ENCODE measurements at regions not wholly inside any gene's neighbourhood (a gene's known extent, or its start where the extent isn't known, plus 50 kb on each side); places are given as distances from the start of the nearest gene placed in this dataset.

DNA sequence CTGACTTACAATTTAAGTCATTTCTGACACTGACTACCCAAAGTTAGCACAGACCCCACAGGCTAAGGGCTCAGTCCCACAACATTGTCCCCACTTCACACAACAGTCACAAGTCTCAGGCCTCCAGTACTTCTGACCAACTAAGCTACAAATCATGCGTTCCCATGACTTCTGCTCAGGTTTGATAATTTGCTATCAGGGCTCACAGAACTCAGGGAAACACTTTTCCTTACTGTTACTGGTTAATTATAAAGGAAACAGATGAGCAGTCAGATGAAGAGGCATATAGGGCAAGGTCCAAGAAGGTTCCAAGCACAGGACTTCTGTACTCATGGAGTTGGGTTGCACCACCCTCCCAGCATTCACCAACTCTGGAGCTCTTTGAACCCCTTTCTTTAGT lies 151.2 kb upstream of the TNR start:
- no peak for FAIRE-seq
- no peak for DNase-seq (ENCODE audit: insufficient read length, low spot score)
- TF ChIP-seq POLR2A (IDR thresholded peaks at IDR 0.05; ENCODE audit: low read depth, low read length) (no peak), POU2F2 (IDR thresholded peaks at IDR 0.05; ENCODE audit: low read depth, low read length) (no peak), TAF1 (IDR thresholded peaks at IDR 0.05; ENCODE audit: low read depth, low read length) (no peak), SPI1 (IDR thresholded peaks at IDR 0.05; ENCODE audit: low read depth, low read length) (no peak), POLR2AphosphoS5 (IDR thresholded peaks at IDR 0.05; ENCODE audit: low read depth, low read length) (no peak), PAX5 (IDR thresholded peaks at IDR 0.05; ENCODE audit: insufficient read depth, low read length, severe bottlenecking) (no peak)

DNA sequence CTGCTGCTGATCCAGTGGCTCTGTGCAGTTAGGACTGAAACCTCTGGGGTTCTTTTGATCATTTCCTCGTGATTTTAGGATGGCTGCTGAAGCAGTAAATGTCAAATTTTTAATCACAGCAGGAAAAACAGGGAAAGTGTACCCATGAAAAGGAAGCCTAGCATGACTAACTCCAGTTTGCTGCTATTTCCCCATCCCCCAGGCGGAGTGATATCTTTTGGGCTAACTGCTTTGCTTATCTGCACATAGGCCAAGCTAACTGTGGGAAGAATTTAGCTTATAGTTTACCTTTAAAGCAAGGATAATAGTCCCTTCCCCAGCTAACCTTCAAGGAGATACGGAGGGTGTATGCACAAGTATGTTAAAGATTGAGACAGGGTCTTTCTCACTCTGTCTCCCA lies 149.8 kb upstream of the TNR start:
- FAIRE-seq (no peak), DNase-seq (ENCODE audit: insufficient read length, low spot score) (no peak)
- no peak for TF ChIP-seq POLR2A (IDR thresholded peaks at IDR 0.05; ENCODE audit: low read depth, low read length)
- no peak for TF ChIP-seq PAX5 (IDR thresholded peaks at IDR 0.05; ENCODE audit: insufficient read depth, low read length, severe bottlenecking)
- no peak for TF ChIP-seq POU2F2 (IDR thresholded peaks at IDR 0.05; ENCODE audit: low read depth, low read length)
- TF ChIP-seq TAF1 (IDR thresholded peaks at IDR 0.05; ENCODE audit: low read depth, low read length): no peak

DNA sequence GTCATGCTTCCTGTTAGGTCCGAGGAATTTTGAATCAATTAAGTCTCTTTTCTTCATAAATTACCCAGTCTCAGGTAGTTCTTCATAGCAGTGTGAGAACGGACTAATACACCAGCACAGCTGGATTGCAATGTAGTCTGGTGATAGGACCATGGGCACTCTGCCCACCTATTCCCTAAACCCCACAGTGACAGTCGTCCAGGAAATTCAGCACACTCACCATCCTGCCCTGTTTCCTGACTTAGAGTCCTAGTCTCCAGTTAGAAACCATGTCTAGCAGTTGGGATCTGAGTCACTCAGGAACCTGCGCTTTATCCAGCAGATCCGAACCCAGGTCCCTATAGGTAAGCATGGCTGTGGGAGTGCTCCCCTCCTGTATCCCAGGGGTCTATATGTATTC lies 149.3 kb upstream of the TNR start:
- no peak for TF ChIP-seq POLR2AphosphoS5 (IDR thresholded peaks at IDR 0.05; ENCODE audit: low read depth, low read length)
- TF ChIP-seq PAX5 (IDR thresholded peaks at IDR 0.05; ENCODE audit: insufficient read depth, low read length, severe bottlenecking): no peak
- TF ChIP-seq POLR2A (IDR thresholded peaks at IDR 0.05; ENCODE audit: low read depth, low read length): no peak
- FAIRE-seq (no peak), DNase-seq (ENCODE audit: insufficient read length, low spot score) (no peak)

DNA sequence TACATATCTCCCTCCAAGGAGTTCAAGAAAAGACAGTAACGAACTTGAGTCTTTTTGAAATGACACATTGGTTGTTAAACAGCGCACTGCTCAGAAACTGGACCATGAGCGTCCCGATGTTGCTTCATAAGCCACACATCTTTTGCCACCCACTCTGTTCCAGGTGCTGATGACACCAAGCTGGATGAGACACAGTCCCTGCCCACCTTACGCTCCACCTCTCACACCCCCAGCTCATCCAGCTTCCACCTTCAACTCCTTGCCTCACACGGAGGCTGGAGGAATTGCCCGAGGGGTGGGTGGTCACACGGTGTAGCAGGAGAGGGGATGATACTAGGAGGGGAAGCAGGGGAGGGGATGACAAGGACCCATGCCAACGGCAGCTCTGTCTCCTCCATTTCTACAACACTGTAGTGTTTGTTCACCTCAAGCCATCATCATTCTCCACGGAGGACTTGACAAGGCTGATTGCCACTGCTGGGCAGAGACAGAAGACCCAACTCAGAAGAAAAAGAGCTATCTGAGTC lies 148.5 kb upstream of the TNR start:
- FAIRE-seq (no peak), DNase-seq (ENCODE audit: insufficient read length, low spot score) (no peak)
- TF ChIP-seq SPI1 (IDR thresholded peaks at IDR 0.05; ENCODE audit: low read depth, low read length) (no peak), POU2F2 (IDR thresholded peaks at IDR 0.05; ENCODE audit: low read depth, low read length) (no peak), TAF1 (IDR thresholded peaks at IDR 0.05; ENCODE audit: low read depth, low read length) (no peak), POLR2AphosphoS5 (IDR thresholded peaks at IDR 0.05; ENCODE audit: low read depth, low read length) (no peak), POLR2A (IDR thresholded peaks at IDR 0.05; ENCODE audit: low read depth, low read length) (no peak), PAX5 (IDR thresholded peaks at IDR 0.05; ENCODE audit: insufficient read depth, low read length, severe bottlenecking) (no peak)

DNA sequence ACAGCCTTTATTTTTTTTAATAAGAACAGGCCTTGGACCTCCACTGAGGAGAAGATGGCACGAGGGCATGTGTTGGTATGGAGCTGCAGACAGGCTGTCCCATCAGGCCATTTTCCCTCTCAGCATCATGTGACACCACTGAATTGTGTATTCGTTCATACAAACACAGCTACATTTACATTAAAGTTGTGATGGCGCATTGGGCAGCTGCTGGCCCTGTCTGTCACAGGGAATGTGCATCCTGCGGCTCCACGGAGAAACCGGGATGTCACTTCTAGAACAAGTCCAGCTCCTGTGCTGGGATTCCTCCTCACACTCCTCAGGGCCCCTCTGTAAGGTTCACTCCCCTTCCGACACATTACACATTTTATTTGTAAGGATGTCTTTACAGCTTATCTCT lies 147.6 kb upstream of the TNR start:
- TF ChIP-seq POLR2A (IDR thresholded peaks at IDR 0.05; ENCODE audit: low read depth, low read length) (no peak), PAX5 (IDR thresholded peaks at IDR 0.05; ENCODE audit: insufficient read depth, low read length, severe bottlenecking) (no peak)
- no peak for FAIRE-seq

DNA sequence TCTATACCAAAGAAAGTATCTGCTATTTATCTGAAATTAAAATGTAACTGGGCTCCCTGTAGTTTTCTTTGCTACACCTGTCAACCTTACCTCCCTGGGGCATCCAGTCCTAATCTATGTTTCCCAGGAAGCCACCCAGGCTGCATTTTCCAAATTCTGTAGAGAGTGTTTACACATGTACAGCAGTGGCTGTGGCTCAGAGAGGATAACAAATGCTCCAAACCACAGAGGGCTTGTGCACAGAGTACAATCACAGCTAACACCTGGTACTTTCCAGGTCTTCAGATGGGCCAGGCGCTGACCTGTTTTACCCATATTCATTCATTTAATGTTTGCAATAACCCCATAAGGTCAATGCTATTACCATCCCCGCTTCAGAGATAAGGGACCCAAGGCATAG lies 146.5 kb upstream of the TNR start:
- no peak for TF ChIP-seq POU2F2 (IDR thresholded peaks at IDR 0.05; ENCODE audit: low read depth, low read length)
- no peak for TF ChIP-seq SPI1 (IDR thresholded peaks at IDR 0.05; ENCODE audit: low read depth, low read length)
- FAIRE-seq: no peak
- DNase-seq (ENCODE audit: insufficient read length, low spot score): no peak

More for the DNA sequence above, 147.6 kb upstream of the TNR start:
- no peak for DNase-seq (ENCODE audit: insufficient read length, low spot score)

DNA sequence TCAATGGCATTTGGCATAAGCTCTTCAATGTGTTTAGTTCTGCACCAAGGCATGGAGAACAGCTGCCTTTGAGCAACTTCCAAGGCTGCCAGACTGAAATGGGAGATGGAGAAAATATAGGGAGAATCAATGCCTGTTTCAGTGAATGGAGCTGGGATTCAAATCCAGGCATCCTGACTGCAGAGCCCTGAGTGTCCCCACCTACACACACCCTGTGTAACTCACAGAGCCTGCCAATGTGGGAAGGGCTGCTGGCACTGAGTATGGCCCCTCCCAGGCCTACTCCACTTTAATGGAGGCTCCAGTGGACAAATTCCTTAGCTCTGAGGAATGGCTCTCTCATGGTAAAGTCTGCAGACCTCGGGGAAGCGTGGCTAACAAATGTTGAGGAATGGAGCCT lies 145.6 kb upstream of the TNR start:
- FAIRE-seq (no peak), DNase-seq (ENCODE audit: insufficient read length, low spot score) (no peak)
- TF ChIP-seq POLR2A (IDR thresholded peaks at IDR 0.05; ENCODE audit: low read depth, low read length) (no peak), SPI1 (IDR thresholded peaks at IDR 0.05; ENCODE audit: low read depth, low read length) (no peak), PAX5 (IDR thresholded peaks at IDR 0.05; ENCODE audit: insufficient read depth, low read length, severe bottlenecking) (no peak), POU2F2 (IDR thresholded peaks at IDR 0.05; ENCODE audit: low read depth, low read length) (no peak), POLR2AphosphoS5 (IDR thresholded peaks at IDR 0.05; ENCODE audit: low read depth, low read length) (no peak), TAF1 (IDR thresholded peaks at IDR 0.05; ENCODE audit: low read depth, low read length) (no peak)

DNA sequence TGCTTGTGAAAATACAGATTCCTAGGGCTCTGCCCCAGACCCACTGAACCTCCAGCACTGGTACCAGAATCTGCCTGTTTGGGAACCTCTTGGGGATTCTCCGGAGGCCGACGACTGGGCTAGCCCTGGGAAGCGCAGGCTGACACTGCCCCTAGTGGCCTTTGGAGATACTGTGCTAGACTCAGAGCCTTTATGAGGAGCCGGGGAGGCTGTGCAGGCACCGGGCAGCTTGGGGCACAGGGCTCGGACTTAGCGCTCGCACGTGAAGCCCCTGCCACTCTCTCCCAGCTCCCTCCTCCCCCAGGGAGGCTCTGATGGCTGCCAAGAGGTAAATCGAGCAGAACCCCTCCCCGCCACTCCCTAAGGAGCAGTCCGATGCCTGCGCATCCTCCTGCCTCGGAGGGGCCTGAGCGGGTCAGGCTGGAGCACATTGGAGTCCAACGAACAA lies 144.6 kb upstream of the TNR start:
- TF ChIP-seq TAF1 (IDR thresholded peaks at IDR 0.05; ENCODE audit: low read depth, low read length) (no peak), POU2F2 (IDR thresholded peaks at IDR 0.05; ENCODE audit: low read depth, low read length) (no peak), POLR2AphosphoS5 (IDR thresholded peaks at IDR 0.05; ENCODE audit: low read depth, low read length) (no peak), POLR2A (IDR thresholded peaks at IDR 0.05; ENCODE audit: low read depth, low read length) (no peak), SPI1 (IDR thresholded peaks at IDR 0.05; ENCODE audit: low read depth, low read length) (no peak), PAX5 (IDR thresholded peaks at IDR 0.05; ENCODE audit: insufficient read depth, low read length, severe bottlenecking) (no peak)
- FAIRE-seq: no peak
- peak; percentile 67 for DNase-seq (ENCODE audit: insufficient read length, low spot score)

DNA sequence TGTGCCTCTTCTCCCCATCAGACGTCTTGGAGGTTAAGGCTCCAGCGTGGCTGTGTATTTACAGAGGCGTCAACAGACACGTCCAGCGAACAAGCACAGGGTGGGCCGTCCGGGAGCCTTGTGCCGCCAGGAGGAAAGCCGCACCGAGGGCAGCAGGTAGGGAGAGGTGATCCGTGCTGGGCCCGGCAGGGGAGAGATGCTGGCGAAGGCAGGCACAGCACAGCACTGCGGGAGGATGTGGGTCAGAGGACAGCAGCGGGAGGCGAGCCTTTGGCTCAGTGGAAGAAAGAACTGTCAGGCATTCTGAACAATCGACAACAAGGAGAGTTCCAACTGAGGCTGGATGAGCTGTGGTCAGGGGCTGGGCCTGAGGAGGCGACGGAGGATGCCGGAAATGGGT lies 144.1 kb upstream of the TNR start:
- TF ChIP-seq POU2F2 (IDR thresholded peaks at IDR 0.05; ENCODE audit: low read depth, low read length) (no peak), PAX5 (IDR thresholded peaks at IDR 0.05; ENCODE audit: insufficient read depth, low read length, severe bottlenecking) (no peak), TAF1 (IDR thresholded peaks at IDR 0.05; ENCODE audit: low read depth, low read length) (no peak), POLR2A (IDR thresholded peaks at IDR 0.05; ENCODE audit: low read depth, low read length) (no peak)
- no peak for DNase-seq (ENCODE audit: insufficient read length, low spot score)
- FAIRE-seq: no peak

DNA sequence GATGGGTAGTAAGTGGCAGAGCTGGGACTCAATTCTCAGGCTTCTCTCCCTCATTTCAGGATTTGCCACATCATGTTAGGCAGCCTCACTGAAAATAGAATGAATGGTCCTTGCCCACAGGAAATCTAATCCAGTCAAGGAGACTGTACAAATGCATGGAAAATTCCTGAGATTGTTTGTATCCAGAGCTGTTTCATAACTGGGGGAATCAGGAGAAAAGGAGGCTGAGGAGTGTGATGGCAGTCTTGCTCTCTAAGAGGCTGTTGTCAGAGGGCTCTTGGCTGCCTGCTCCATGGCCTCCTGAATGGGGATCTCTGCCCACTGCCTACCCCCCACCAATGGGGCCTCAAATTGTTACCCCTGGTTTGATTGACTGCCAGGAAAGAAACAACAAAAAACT lies 141.9 kb upstream of the TNR start:
- DNase-seq (ENCODE audit: insufficient read length, low spot score) (no peak), FAIRE-seq (no peak)
- TF ChIP-seq SPI1 (IDR thresholded peaks at IDR 0.05; ENCODE audit: low read depth, low read length) (no peak), POU2F2 (IDR thresholded peaks at IDR 0.05; ENCODE audit: low read depth, low read length) (no peak), PAX5 (IDR thresholded peaks at IDR 0.05; ENCODE audit: insufficient read depth, low read length, severe bottlenecking) (no peak), TAF1 (IDR thresholded peaks at IDR 0.05; ENCODE audit: low read depth, low read length) (no peak), POLR2AphosphoS5 (IDR thresholded peaks at IDR 0.05; ENCODE audit: low read depth, low read length) (no peak)

DNA sequence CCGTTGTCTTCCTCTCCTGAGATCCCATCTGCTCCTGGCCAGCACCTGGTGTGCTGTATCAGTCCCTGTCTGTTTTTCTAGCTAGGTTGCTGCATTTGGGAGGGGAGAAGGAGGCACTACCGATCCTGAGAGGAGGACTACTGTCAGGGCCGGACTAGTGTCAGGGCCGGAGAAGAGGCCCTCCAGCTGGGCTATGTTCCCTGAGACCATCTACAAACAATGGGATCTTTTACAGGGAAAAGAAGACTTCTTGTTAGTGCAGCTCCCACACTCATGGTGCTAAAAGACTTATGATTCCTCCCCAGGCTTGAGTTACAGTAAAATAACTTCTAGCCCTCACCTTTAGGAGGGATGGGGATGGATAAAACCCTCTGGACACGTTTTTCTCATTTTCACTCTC lies 141.0 kb upstream of the TNR start:
- DNase-seq (ENCODE audit: insufficient read length, low spot score): no peak
- TF ChIP-seq PAX5 (IDR thresholded peaks at IDR 0.05; ENCODE audit: insufficient read depth, low read length, severe bottlenecking): no peak
- no peak for TF ChIP-seq POLR2AphosphoS5 (IDR thresholded peaks at IDR 0.05; ENCODE audit: low read depth, low read length)
- no peak for TF ChIP-seq POU2F2 (IDR thresholded peaks at IDR 0.05; ENCODE audit: low read depth, low read length)
- no peak for TF ChIP-seq TAF1 (IDR thresholded peaks at IDR 0.05; ENCODE audit: low read depth, low read length)
- no peak for TF ChIP-seq POLR2A (IDR thresholded peaks at IDR 0.05; ENCODE audit: low read depth, low read length)
- no peak for TF ChIP-seq SPI1 (IDR thresholded peaks at IDR 0.05; ENCODE audit: low read depth, low read length)
- no peak for FAIRE-seq
